Loucy (cell line): ENCODE measurements at regions not wholly inside any gene's neighbourhood (a gene's known extent, or its start where the extent isn't known, plus 50 kb on each side); places are given as distances from the start of the nearest gene placed in this dataset.

ENCODE experiments used
- H2AFZ ChIP-seq: fragments of 200-600 bp; sonication (generic); 2 replicates; pipeline ENCODE4 v1.6.0; 2016; ENCODE audit warnings: antibody characterized with exemption, mild to moderate bottlenecking, low read length, moderate library complexity
- H3F3A ChIP-seq: fragments of 200-600 bp; 2 replicates; pipeline ENCODE4 v1.6.0; 2016; ENCODE audit warnings: antibody characterized with exemption, low read depth, mild to moderate bottlenecking
- H3K27me3 ChIP-seq: fragments of 200-600 bp; sonication (generic); 2 replicates; pipeline ENCODE4 v1.6.1; 2014; ENCODE audit warnings: low read length, mild to moderate bottlenecking; ENCODE audit not compliant: insufficient read depth, poor library complexity, severe bottlenecking
- H3K36me3 ChIP-seq: fragments of 200-600 bp; sonication (generic); 2 replicates; pipeline ENCODE4 v1.6.1; 2016; ENCODE audit warnings: low read length; ENCODE audit not compliant: insufficient read depth
- H3K4me1 ChIP-seq: fragments of 200-600 bp; sonication (generic); 2 replicates; pipeline ENCODE4 v1.5.1; 2014; ENCODE audit warnings: low read length, mild to moderate bottlenecking; ENCODE audit not compliant: insufficient read depth, poor library complexity, severe bottlenecking
- H3K4me2 ChIP-seq: fragments of 200-600 bp; sonication (generic); 2 replicates; pipeline ENCODE4 v1.6.0; 2014; ENCODE audit warnings: antibody characterized with exemption, low read length, low read depth, mild to moderate bottlenecking; ENCODE audit not compliant: poor library complexity, severe bottlenecking
- H3K4me3 ChIP-seq: fragments of 200-600 bp; sonication (generic); 2 replicates; pipeline ENCODE4 v1.5.1; 2014; ENCODE audit warnings: low read length, mild to moderate bottlenecking, mixed read lengths; ENCODE audit not compliant: poor library complexity, severe bottlenecking
- H3K79me2 ChIP-seq: fragments of 200-600 bp; sonication (generic); 2 replicates; pipeline ENCODE4 v1.6.1; 2014; ENCODE audit warnings: low read length; ENCODE audit not compliant: insufficient read depth
- H3K9ac ChIP-seq: fragments of 200-600 bp; sonication (generic); 2 replicates; pipeline ENCODE4 v1.6.0; 2014; ENCODE audit warnings: mild to moderate bottlenecking, low read depth, low read length, moderate library complexity; ENCODE audit not compliant: poor library complexity, severe bottlenecking
- H3K9me2 ChIP-seq: fragments of 200-600 bp; sonication (generic); replicated peaks from 2 replicates; pipeline ENCODE4 v1.6.1; 2016; ENCODE audit warnings: low read depth, low read length, mixed read lengths
- H3K9me3 ChIP-seq: fragments of 200-600 bp; sonication (generic); 2 replicates; pipeline ENCODE4 v1.6.1; 2014; ENCODE audit warnings: mild to moderate bottlenecking, antibody characterized with exemption, low read length, low read depth; ENCODE audit not compliant: insufficient read depth
- H4K20me1 ChIP-seq: fragments of 200-600 bp; sonication (generic); 2 replicates; pipeline ENCODE4 v1.6.0; 2014; ENCODE audit warnings: antibody characterized with exemption, low read length, mild to moderate bottlenecking; ENCODE audit not compliant: insufficient read depth, poor library complexity, severe bottlenecking
- CTCF ChIP-seq: fragments of 200-600 bp; sonication (generic); conservative IDR thresholded peaks from 2 replicates; pipeline ENCODE4 v1.5.1; 2014; ENCODE audit warnings: mild to moderate bottlenecking, antibody characterized with exemption, low read length
- EZH2phosphoT487 ChIP-seq: fragments of 200-600 bp; IDR thresholded peaks from 2 replicates; pipeline ENCODE4 v1.6.1; 2018; ENCODE audit warnings: antibody characterized with exemption, mild to moderate bottlenecking, moderate library complexity, borderline replicate concordance

- no peaks in the 10 kb centered on the region for H3K79me2 ChIP-seq
- no peak for TF ChIP-seq CTCF
- no peak for TF ChIP-seq EZH2phosphoT487
- H3K9me2 ChIP-seq: no peaks in the 10 kb centered on the region
- no peak overlapping the region for H3K4me3 ChIP-seq
- H3K4me1 ChIP-seq: no peaks in the 10 kb centered on the region
- H3K36me3 ChIP-seq: no peaks in the 10 kb centered on the region
- no peaks in the 10 kb centered on the region for H3F3A ChIP-seq
- no peak overlapping the region for H3K9ac ChIP-seq
- no peak overlapping the region for H3K4me2 ChIP-seq
- H3K27me3 ChIP-seq: no peaks in the 10 kb centered on the region
- H2AFZ ChIP-seq: no peak overlapping the region
- H4K20me1 ChIP-seq: no peaks in the 10 kb centered on the region
- H3K9me3 ChIP-seq: no peaks in the 10 kb centered on the region
Measured at GRCh38 chr10:2053805-2054204, 316.5 kb upstream of the ADARB2 start.

- Histone ChIP-seq H3K27me3 (no peaks in the 10 kb centered on the region), H3K36me3 (no peaks in the 10 kb centered on the region), H3K4me1 (no peaks in the 10 kb centered on the region), H3K9me3 (no peaks in the 10 kb centered on the region), H3K4me2 (no peak overlapping the region), H4K20me1 (no peaks in the 10 kb centered on the region), H3K4me3 (no peak overlapping the region), H3K9me2 (no peaks in the 10 kb centered on the region), H3F3A (no peaks in the 10 kb centered on the region), H3K79me2 (no peaks in the 10 kb centered on the region), H2AFZ (no peak overlapping the region), H3K9ac (no peak overlapping the region)
- no peak for TF ChIP-seq EZH2phosphoT487
- no peak for TF ChIP-seq CTCF
Measured at GRCh38 chr10:2051108-2051507, 313.8 kb upstream of the ADARB2 start.

DNA sequence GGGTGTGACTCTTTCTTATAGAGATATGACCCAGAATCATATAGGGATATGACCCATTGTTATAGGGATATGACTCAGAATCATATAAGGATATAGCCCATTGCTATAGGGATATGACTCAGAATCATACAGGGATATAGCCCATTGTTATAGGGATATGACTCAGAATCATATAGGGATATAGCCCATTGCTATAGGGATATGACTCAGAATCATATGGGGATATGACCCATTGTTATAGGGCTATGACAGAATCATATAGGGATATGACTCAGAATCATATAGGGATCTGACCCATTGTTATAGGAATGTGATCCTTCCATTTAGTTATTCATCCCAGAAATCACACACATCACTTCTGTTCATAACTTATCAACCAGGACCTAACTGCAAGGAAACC, 312.2 kb upstream of the ADARB2 start:
- Histone ChIP-seq H3F3A (no peaks in the 10 kb centered on the region), H3K9ac (no peak overlapping the region), H3K79me2 (no peaks in the 10 kb centered on the region), H3K4me3 (no peak overlapping the region), H2AFZ (no peak overlapping the region), H3K9me3 (no peaks in the 10 kb centered on the region), H3K27me3 (no peaks in the 10 kb centered on the region), H3K9me2 (no peaks in the 10 kb centered on the region), H4K20me1 (no peaks in the 10 kb centered on the region), H3K36me3 (no peaks in the 10 kb centered on the region), H3K4me2 (no peak overlapping the region), H3K4me1 (no peaks in the 10 kb centered on the region)
- no peak for TF ChIP-seq EZH2phosphoT487
- no peak for TF ChIP-seq CTCF
